WTC11 (cell line): ENCODE measurements at regions not wholly inside any gene's neighbourhood (a gene's known extent, or its start where the extent isn't known, plus 50 kb on each side); places are given as distances from the start of the nearest gene placed in this dataset.

Experiments used
- ATAC-seq: fragments of 200-7000 bp; cut with Tn5 transposase; 2 replicates; pipeline ENCODE4 v1.10.0; 2021; ENCODE audit warnings: mild to moderate bottlenecking, moderate library complexity
- CTCF ChIA-PET: fragments of 300-600 bp; sonication (Branson Sonifier 250); formaldehyde crosslinking; loops from one replicate; lab custom pipeline; 2021; ENCODE audit warnings: antibody characterized with exemption; lab: Charles Lee
- POLR2A ChIA-PET: fragments of 350-600 bp; sonication (Branson Sonifier 250); formaldehyde crosslinking; loops from one replicate; lab custom pipeline; 2021; ENCODE audit warnings: antibody characterized with exemption; lab: Charles Lee
- DNase-seq: peaks from one replicate; pipeline ENCODE4 v3.0.0; 2021; ENCODE audit warnings: low spot score
- H3K27ac Mint-ChIP-seq: 2 replicates; pipeline ENCODE4 v1.8.0; 2021; ENCODE audit warnings: mixed read lengths
- H3K27me3 Mint-ChIP-seq: 2 replicates; pipeline ENCODE4 v1.8.0; 2021; ENCODE audit warnings: low read depth, mild to moderate bottlenecking, moderate library complexity, mixed read lengths
- H3K36me3 Mint-ChIP-seq: 2 replicates; pipeline ENCODE4 v1.8.0; 2021; ENCODE audit warnings: mixed read lengths
- H3K4me1 Mint-ChIP-seq: 2 replicates; pipeline ENCODE4 v1.8.0; 2022; ENCODE audit warnings: mixed read lengths
- H3K4me3 Mint-ChIP-seq: 2 replicates; pipeline ENCODE4 v1.8.0; 2021; ENCODE audit warnings: mild to moderate bottlenecking, moderate library complexity, mixed read lengths
- H3K9me3 Mint-ChIP-seq: 2 replicates; pipeline ENCODE4 v1.8.0; 2021; ENCODE audit warnings: mixed read lengths
- ARID4B ChIP-seq: sonication (generic); formaldehyde crosslinking; IDR thresholded peaks from 2 replicates; pipeline ENCODE4 v1.8.0; 2023; ENCODE audit warnings: missing genetic modification reagents, mild to moderate bottlenecking, borderline replicate concordance
- ELF4 ChIP-seq: sonication (generic); formaldehyde crosslinking; IDR thresholded peaks from 2 replicates; pipeline ENCODE4 v1.8.1; 2022; ENCODE audit warnings: low read depth, mild to moderate bottlenecking, moderate library complexity, missing genetic modification reagents
- FOXJ3 ChIP-seq: sonication (generic); formaldehyde crosslinking; IDR thresholded peaks from 2 replicates; pipeline ENCODE4 v1.9.0; 2021; ENCODE audit warnings: missing genetic modification reagents, mild to moderate bottlenecking, borderline replicate concordance
- FOXK1 ChIP-seq: sonication (generic); formaldehyde crosslinking; IDR thresholded peaks from 2 replicates; pipeline ENCODE4 v1.8.0; 2022; ENCODE audit warnings: mild to moderate bottlenecking, moderate library complexity, missing genetic modification reagents
- HMGA2 ChIP-seq: fragments of 250-450 bp; sonication (Bioruptor Pico); IDR thresholded peaks from 2 replicates; pipeline ENCODE4 v1.4.0; 2021; ENCODE audit warnings: mild to moderate bottlenecking, moderate library complexity
- MYBL2 ChIP-seq: sonication (generic); formaldehyde crosslinking; IDR thresholded peaks from 2 replicates; pipeline ENCODE4 v1.8.1; 2023; ENCODE audit warnings: mild to moderate bottlenecking, moderate library complexity, missing genetic modification reagents
- NFATC4 ChIP-seq: fragments of 250-450 bp; sonication (Bioruptor Pico); IDR thresholded peaks from 2 replicates; pipeline ENCODE4 v1.9.0; 2021; ENCODE audit warnings: mild to moderate bottlenecking
- PRRX2 ChIP-seq: fragments of 250-450 bp; sonication (Bioruptor Pico); IDR thresholded peaks from 2 replicates; pipeline ENCODE4 v1.8.0; 2021; ENCODE audit warnings: mild to moderate bottlenecking
- SMAD3 ChIP-seq: sonication (generic); formaldehyde crosslinking; IDR thresholded peaks from 2 replicates; pipeline ENCODE4 v1.8.0; 2022; ENCODE audit warnings: missing genetic modification reagents, mild to moderate bottlenecking, borderline replicate concordance
- SMAD4 ChIP-seq: sonication (generic); formaldehyde crosslinking; IDR thresholded peaks from 2 replicates; pipeline ENCODE4 v1.8.0; 2022; ENCODE audit warnings: mild to moderate bottlenecking, missing genetic modification reagents
- TEAD1 ChIP-seq: sonication (generic); formaldehyde crosslinking; IDR thresholded peaks from 2 replicates; pipeline ENCODE4 v1.8.0; 2022; ENCODE audit warnings: mild to moderate bottlenecking, missing genetic modification reagents
- TP53 ChIP-seq: sonication (generic); formaldehyde crosslinking; IDR thresholded peaks from 2 replicates; pipeline ENCODE4 v1.8.1; 2023; ENCODE audit warnings: mild to moderate bottlenecking, missing genetic modification reagents
- ZMAT4 ChIP-seq: fragments of 250-450 bp; sonication (Bioruptor Pico); IDR thresholded peaks from 2 replicates; pipeline ENCODE4 v1.9.0; 2021; ENCODE audit warnings: mild to moderate bottlenecking
- ZNF121 ChIP-seq: sonication (generic); formaldehyde crosslinking; IDR thresholded peaks from 2 replicates; pipeline ENCODE4 v1.8.0; 2023; ENCODE audit warnings: missing genetic modification reagents
- TF ChIP-seq, protein P1 (sequence below): sonication (generic); formaldehyde crosslinking; conservative IDR thresholded peaks from 2 replicates; pipeline ENCODE4 v1.8.1; 2023; ENCODE audit warnings: mild to moderate bottlenecking, low read depth, missing genetic modification reagents, moderate library complexity
- TF ChIP-seq, protein P2 (sequence below): sonication (generic); formaldehyde crosslinking; IDR thresholded peaks from 2 replicates; pipeline ENCODE4 v1.8.1; 2023; ENCODE audit warnings: mild to moderate bottlenecking, missing genetic modification reagents
- TF ChIP-seq, protein P3 (sequence below): sonication (generic); formaldehyde crosslinking; IDR thresholded peaks from 2 replicates; pipeline ENCODE4 v1.8.1; 2022; ENCODE audit warnings: low read depth, missing genetic modification reagents, borderline replicate concordance
- TF ChIP-seq, protein P4 (sequence below): sonication (generic); formaldehyde crosslinking; IDR thresholded peaks from 2 replicates; pipeline ENCODE4 v1.8.0; 2022; ENCODE audit warnings: missing genetic modification reagents
- TF ChIP-seq, protein P5 (sequence below): sonication (generic); formaldehyde crosslinking; IDR thresholded peaks from 2 replicates; pipeline ENCODE4 v1.8.0; 2023; ENCODE audit warnings: mild to moderate bottlenecking, missing genetic modification reagents

DNA sequence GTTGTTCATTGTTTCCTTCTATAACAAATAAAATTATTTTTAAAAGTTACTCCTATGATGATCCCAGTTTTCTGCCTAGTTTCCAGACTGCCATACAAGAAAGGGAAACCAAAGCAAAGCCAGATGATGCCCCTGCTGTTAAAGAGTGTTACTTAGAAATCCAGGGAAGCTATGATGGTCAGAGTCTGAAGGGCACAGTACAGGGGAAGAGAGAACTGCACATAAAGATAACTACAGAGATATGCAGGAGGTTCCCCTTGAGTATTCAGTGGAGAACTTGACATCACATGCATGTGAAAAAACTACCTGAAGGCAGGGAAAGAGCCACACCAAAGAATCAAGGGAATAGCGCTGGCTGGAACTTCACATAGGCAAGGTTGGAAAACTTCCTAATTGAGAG lies 494.2 kb upstream of the FSTL5 start:
- TF ChIP-seq, protein P1, sequence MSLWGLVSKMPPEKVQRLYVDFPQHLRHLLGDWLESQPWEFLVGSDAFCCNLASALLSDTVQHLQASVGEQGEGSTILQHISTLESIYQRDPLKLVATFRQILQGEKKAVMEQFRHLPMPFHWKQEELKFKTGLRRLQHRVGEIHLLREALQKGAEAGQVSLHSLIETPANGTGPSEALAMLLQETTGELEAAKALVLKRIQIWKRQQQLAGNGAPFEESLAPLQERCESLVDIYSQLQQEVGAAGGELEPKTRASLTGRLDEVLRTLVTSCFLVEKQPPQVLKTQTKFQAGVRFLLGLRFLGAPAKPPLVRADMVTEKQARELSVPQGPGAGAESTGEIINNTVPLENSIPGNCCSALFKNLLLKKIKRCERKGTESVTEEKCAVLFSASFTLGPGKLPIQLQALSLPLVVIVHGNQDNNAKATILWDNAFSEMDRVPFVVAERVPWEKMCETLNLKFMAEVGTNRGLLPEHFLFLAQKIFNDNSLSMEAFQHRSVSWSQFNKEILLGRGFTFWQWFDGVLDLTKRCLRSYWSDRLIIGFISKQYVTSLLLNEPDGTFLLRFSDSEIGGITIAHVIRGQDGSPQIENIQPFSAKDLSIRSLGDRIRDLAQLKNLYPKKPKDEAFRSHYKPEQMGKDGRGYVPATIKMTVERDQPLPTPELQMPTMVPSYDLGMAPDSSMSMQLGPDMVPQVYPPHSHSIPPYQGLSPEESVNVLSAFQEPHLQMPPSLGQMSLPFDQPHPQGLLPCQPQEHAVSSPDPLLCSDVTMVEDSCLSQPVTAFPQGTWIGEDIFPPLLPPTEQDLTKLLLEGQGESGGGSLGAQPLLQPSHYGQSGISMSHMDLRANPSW (CRISPR knock-in tag), result no peak
- TF ChIP-seq, protein P2, sequence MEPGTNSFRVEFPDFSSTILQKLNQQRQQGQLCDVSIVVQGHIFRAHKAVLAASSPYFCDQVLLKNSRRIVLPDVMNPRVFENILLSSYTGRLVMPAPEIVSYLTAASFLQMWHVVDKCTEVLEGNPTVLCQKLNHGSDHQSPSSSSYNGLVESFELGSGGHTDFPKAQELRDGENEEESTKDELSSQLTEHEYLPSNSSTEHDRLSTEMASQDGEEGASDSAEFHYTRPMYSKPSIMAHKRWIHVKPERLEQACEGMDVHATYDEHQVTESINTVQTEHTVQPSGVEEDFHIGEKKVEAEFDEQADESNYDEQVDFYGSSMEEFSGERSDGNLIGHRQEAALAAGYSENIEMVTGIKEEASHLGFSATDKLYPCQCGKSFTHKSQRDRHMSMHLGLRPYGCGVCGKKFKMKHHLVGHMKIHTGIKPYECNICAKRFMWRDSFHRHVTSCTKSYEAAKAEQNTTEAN (CRISPR knock-in tag), result no peak
- no peak for TF ChIP-seq ZMAT4 (CRISPR knock-in tag)
- TF ChIP-seq MYBL2 (CRISPR knock-in tag), result no peak
- no peak for TF ChIP-seq SMAD4 (CRISPR knock-in tag)
- no peak for TF ChIP-seq TP53 (CRISPR knock-in tag)
- TF ChIP-seq, protein P3, sequence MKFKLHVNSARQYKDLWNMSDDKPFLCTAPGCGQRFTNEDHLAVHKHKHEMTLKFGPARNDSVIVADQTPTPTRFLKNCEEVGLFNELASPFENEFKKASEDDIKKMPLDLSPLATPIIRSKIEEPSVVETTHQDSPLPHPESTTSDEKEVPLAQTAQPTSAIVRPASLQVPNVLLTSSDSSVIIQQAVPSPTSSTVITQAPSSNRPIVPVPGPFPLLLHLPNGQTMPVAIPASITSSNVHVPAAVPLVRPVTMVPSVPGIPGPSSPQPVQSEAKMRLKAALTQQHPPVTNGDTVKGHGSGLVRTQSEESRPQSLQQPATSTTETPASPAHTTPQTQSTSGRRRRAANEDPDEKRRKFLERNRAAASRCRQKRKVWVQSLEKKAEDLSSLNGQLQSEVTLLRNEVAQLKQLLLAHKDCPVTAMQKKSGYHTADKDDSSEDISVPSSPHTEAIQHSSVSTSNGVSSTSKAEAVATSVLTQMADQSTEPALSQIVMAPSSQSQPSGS, result no peak
- TF ChIP-seq, protein P4, sequence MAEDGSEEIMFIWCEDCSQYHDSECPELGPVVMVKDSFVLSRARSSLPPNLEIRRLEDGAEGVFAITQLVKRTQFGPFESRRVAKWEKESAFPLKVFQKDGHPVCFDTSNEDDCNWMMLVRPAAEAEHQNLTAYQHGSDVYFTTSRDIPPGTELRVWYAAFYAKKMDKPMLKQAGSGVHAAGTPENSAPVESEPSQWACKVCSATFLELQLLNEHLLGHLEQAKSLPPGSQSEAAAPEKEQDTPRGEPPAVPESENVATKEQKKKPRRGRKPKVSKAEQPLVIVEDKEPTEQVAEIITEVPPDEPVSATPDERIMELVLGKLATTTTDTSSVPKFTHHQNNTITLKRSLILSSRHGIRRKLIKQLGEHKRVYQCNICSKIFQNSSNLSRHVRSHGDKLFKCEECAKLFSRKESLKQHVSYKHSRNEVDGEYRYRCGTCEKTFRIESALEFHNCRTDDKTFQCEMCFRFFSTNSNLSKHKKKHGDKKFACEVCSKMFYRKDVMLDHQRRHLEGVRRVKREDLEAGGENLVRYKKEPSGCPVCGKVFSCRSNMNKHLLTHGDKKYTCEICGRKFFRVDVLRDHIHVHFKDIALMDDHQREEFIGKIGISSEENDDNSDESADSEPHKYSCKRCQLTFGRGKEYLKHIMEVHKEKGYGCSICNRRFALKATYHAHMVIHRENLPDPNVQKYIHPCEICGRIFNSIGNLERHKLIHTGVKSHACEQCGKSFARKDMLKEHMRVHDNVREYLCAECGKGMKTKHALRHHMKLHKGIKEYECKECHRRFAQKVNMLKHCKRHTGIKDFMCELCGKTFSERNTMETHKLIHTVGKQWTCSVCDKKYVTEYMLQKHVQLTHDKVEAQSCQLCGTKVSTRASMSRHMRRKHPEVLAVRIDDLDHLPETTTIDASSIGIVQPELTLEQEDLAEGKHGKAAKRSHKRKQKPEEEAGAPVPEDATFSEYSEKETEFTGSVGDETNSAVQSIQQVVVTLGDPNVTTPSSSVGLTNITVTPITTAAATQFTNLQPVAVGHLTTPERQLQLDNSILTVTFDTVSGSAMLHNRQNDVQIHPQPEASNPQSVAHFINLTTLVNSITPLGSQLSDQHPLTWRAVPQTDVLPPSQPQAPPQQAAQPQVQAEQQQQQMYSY, result no peak
- TF ChIP-seq FOXJ3 (CRISPR knock-in tag), result no peak
- TF ChIP-seq, protein P5, sequence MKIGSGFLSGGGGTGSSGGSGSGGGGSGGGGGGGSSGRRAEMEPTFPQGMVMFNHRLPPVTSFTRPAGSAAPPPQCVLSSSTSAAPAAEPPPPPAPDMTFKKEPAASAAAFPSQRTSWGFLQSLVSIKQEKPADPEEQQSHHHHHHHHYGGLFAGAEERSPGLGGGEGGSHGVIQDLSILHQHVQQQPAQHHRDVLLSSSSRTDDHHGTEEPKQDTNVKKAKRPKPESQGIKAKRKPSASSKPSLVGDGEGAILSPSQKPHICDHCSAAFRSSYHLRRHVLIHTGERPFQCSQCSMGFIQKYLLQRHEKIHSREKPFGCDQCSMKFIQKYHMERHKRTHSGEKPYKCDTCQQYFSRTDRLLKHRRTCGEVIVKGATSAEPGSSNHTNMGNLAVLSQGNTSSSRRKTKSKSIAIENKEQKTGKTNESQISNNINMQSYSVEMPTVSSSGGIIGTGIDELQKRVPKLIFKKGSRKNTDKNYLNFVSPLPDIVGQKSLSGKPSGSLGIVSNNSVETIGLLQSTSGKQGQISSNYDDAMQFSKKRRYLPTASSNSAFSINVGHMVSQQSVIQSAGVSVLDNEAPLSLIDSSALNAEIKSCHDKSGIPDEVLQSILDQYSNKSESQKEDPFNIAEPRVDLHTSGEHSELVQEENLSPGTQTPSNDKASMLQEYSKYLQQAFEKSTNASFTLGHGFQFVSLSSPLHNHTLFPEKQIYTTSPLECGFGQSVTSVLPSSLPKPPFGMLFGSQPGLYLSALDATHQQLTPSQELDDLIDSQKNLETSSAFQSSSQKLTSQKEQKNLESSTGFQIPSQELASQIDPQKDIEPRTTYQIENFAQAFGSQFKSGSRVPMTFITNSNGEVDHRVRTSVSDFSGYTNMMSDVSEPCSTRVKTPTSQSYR (CRISPR knock-in tag), result no peak
- TF ChIP-seq ZNF121 (CRISPR knock-in tag), result no peak
- no peak for TF ChIP-seq NFATC4 (CRISPR knock-in tag)
- no peak for TF ChIP-seq HMGA2 (CRISPR knock-in tag)
- TF ChIP-seq ELF4 (CRISPR knock-in tag), result no peak
- no peak for TF ChIP-seq ARID4B
- TF ChIP-seq FOXK1, result no peak
- TF ChIP-seq SMAD3 (CRISPR knock-in tag), result no peak
- no peak for TF ChIP-seq TEAD1 (CRISPR knock-in tag)
- TF ChIP-seq PRRX2 (CRISPR knock-in tag), result no peak
- no peaks in the 10 kb centered on the region for H3K27me3 Mint-ChIP-seq
- H3K27ac Mint-ChIP-seq, result no peak overlapping the region
- H3K4me3 Mint-ChIP-seq, result no peak overlapping the region
- H3K9me3 Mint-ChIP-seq, result peaks cover 11% of the 10 kb centered on the region; the same call in 1 of the 2 replicates
- ChIA-PET CTCF (interaction anchor here (3.1 kb wide), 1 partner anchor 12 kb away, joined by 10 read pairs; no protein-coding TSS in a partner anchor), POLR2A (no interaction called here)
- H3K4me1 Mint-ChIP-seq, result peaks cover 34% of the 10 kb centered on the region
- ATAC-seq (no peak), DNase-seq (no peak)
- H3K36me3 Mint-ChIP-seq, result no peaks in the 10 kb centered on the region
